WTC11 (cell line): ENCODE measurements at regions not wholly inside any gene's neighbourhood (a gene's known extent, or its start where the extent isn't known, plus 50 kb on each side); places are given as distances from the start of the nearest gene placed in this dataset.

ENCODE experiments used
- ATAC-seq: fragments of 200-7000 bp; cut with Tn5 transposase; 2 replicates; pipeline ENCODE4 v1.10.0; 2021; ENCODE audit warnings: mild to moderate bottlenecking, moderate library complexity
- CTCF ChIA-PET: fragments of 300-600 bp; sonication (Branson Sonifier 250); formaldehyde crosslinking; loops from one replicate; lab custom pipeline; 2021; ENCODE audit warnings: antibody characterized with exemption; lab: Charles Lee
- POLR2A ChIA-PET: fragments of 350-600 bp; sonication (Branson Sonifier 250); formaldehyde crosslinking; loops from one replicate; lab custom pipeline; 2021; ENCODE audit warnings: antibody characterized with exemption; lab: Charles Lee
- DNase-seq: peaks from one replicate; pipeline ENCODE4 v3.0.0; 2021; ENCODE audit warnings: low spot score
- H3K27ac Mint-ChIP-seq: 2 replicates; pipeline ENCODE4 v1.8.0; 2021; ENCODE audit warnings: mixed read lengths
- H3K27me3 Mint-ChIP-seq: 2 replicates; pipeline ENCODE4 v1.8.0; 2021; ENCODE audit warnings: low read depth, mild to moderate bottlenecking, moderate library complexity, mixed read lengths
- H3K36me3 Mint-ChIP-seq: 2 replicates; pipeline ENCODE4 v1.8.0; 2021; ENCODE audit warnings: mixed read lengths
- H3K4me1 Mint-ChIP-seq: 2 replicates; pipeline ENCODE4 v1.8.0; 2022; ENCODE audit warnings: mixed read lengths
- H3K4me3 Mint-ChIP-seq: 2 replicates; pipeline ENCODE4 v1.8.0; 2021; ENCODE audit warnings: mild to moderate bottlenecking, moderate library complexity, mixed read lengths
- H3K9me3 Mint-ChIP-seq: 2 replicates; pipeline ENCODE4 v1.8.0; 2021; ENCODE audit warnings: mixed read lengths
- ELF4 ChIP-seq: sonication (generic); formaldehyde crosslinking; IDR thresholded peaks from 2 replicates; pipeline ENCODE4 v1.8.1; 2022; ENCODE audit warnings: low read depth, mild to moderate bottlenecking, moderate library complexity, missing genetic modification reagents
- ETV6 ChIP-seq: sonication (generic); formaldehyde crosslinking; IDR thresholded peaks from 2 replicates; pipeline ENCODE4 v1.8.1; 2022; ENCODE audit warnings: mild to moderate bottlenecking, missing genetic modification reagents
- FOXP1 ChIP-seq: sonication (generic); formaldehyde crosslinking; IDR thresholded peaks from 2 replicates; pipeline ENCODE4 v1.8.0; 2022; ENCODE audit warnings: missing genetic modification reagents, mild to moderate bottlenecking, moderate library complexity, borderline replicate concordance
- HMGA2 ChIP-seq: fragments of 250-450 bp; sonication (Bioruptor Pico); IDR thresholded peaks from 2 replicates; pipeline ENCODE4 v1.4.0; 2021; ENCODE audit warnings: mild to moderate bottlenecking, moderate library complexity
- KAT7 ChIP-seq: sonication (generic); formaldehyde crosslinking; IDR thresholded peaks from 2 replicates; pipeline ENCODE4 v1.8.1; 2023; ENCODE audit warnings: missing genetic modification reagents, mild to moderate bottlenecking, borderline replicate concordance
- OVOL2 ChIP-seq: fragments of 250-450 bp; sonication (Bioruptor Pico); IDR thresholded peaks from 2 replicates; pipeline ENCODE4 v1.9.0; 2021; ENCODE audit warnings: mild to moderate bottlenecking, borderline replicate concordance
- RELA ChIP-seq: sonication (generic); formaldehyde crosslinking; IDR thresholded peaks from 2 replicates; pipeline ENCODE4 v1.8.1; 2022; ENCODE audit warnings: missing genetic modification reagents, mild to moderate bottlenecking, borderline replicate concordance
- RORB ChIP-seq: fragments of 250-450 bp; sonication (Bioruptor Pico); IDR thresholded peaks from 2 replicates; pipeline ENCODE4 v1.9.0; 2021; ENCODE audit warnings: mild to moderate bottlenecking
- SOX15 ChIP-seq: fragments of 250-450 bp; sonication (Bioruptor Pico); IDR thresholded peaks from 2 replicates; pipeline ENCODE4 v1.9.0; 2021; ENCODE audit warnings: mild to moderate bottlenecking
- SP1 ChIP-seq: sonication (generic); formaldehyde crosslinking; conservative IDR thresholded peaks from 2 replicates; pipeline ENCODE4 v1.8.1; 2022; ENCODE audit warnings: missing genetic modification reagents
- TEAD1 ChIP-seq: sonication (generic); formaldehyde crosslinking; IDR thresholded peaks from 2 replicates; pipeline ENCODE4 v1.8.0; 2022; ENCODE audit warnings: mild to moderate bottlenecking, missing genetic modification reagents
- TP53 ChIP-seq: sonication (generic); formaldehyde crosslinking; IDR thresholded peaks from 2 replicates; pipeline ENCODE4 v1.8.1; 2023; ENCODE audit warnings: mild to moderate bottlenecking, missing genetic modification reagents
- ZNF138 ChIP-seq: sonication (generic); formaldehyde crosslinking; conservative IDR thresholded peaks from 2 replicates; pipeline ENCODE4 v1.8.1; 2022; ENCODE audit warnings: mild to moderate bottlenecking, moderate library complexity, missing genetic modification reagents
- ZNF219 ChIP-seq: sonication (generic); formaldehyde crosslinking; IDR thresholded peaks from 2 replicates; pipeline ENCODE4 v1.8.0; 2023; ENCODE audit warnings: missing genetic modification reagents, mild to moderate bottlenecking, borderline replicate concordance
- ZNF263 ChIP-seq: sonication (generic); formaldehyde crosslinking; IDR thresholded peaks from 2 replicates; pipeline ENCODE4 v1.8.1; 2022; ENCODE audit warnings: low read depth, mild to moderate bottlenecking, moderate library complexity, missing genetic modification reagents
- ZNF396 ChIP-seq: fragments of 250-450 bp; sonication (Bioruptor Pico); IDR thresholded peaks from 2 replicates; pipeline ENCODE4 v1.8.0; 2021; ENCODE audit warnings: mild to moderate bottlenecking, moderate library complexity, borderline replicate concordance
- TF ChIP-seq, protein P1 (sequence below): sonication (generic); formaldehyde crosslinking; IDR thresholded peaks from 2 replicates; pipeline ENCODE4 v1.8.0; 2022; ENCODE audit warnings: mild to moderate bottlenecking, missing genetic modification reagents
- TF ChIP-seq, protein P2 (sequence below): sonication (generic); formaldehyde crosslinking; IDR thresholded peaks from 2 replicates; pipeline ENCODE4 v1.8.1; 2023; ENCODE audit warnings: mild to moderate bottlenecking, missing genetic modification reagents
- TF ChIP-seq, protein P3 (sequence below): fragments of 250-450 bp; sonication (Bioruptor Pico); IDR thresholded peaks from 2 replicates; pipeline ENCODE4 v1.9.0; 2021; ENCODE audit warnings: mild to moderate bottlenecking
- TF ChIP-seq, protein P4 (sequence below): sonication (generic); formaldehyde crosslinking; conservative IDR thresholded peaks from 2 replicates; pipeline ENCODE4 v1.8.1; 2023; ENCODE audit warnings: mild to moderate bottlenecking, low read depth, missing genetic modification reagents, moderate library complexity
- TF ChIP-seq, protein P5 (sequence below): sonication (generic); formaldehyde crosslinking; IDR thresholded peaks from 2 replicates; pipeline ENCODE4 v1.8.1; 2022; ENCODE audit warnings: mild to moderate bottlenecking, missing genetic modification reagents, moderate library complexity, borderline replicate concordance
- TF ChIP-seq, protein P6 (sequence below): sonication (generic); formaldehyde crosslinking; IDR thresholded peaks from 2 replicates; pipeline ENCODE4 v1.8.0; 2022; ENCODE audit warnings: missing genetic modification reagents

DNA sequence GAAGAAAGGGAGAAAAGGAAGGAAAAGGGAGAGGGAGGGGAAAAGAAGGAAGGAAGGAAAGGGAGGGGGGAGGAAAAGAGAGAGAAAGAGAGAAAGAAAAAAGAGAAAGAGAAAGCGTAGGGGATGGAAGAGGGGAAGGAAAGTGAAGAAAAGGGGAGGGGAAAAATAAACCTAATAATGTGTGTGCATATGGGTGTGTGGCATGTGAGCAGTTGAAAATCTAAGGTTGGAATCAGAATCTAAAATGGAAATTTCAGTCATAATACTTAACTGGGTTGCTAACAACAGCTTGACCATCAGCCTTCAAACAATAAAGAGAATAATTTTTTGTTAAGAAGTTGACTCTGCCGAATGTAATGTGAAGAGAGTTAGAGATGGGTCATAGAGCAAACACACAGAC, 407.9 kb upstream of the SLC14A2 start (continued):
- no peak for TF ChIP-seq KAT7 (CRISPR knock-in tag)
- no peak for TF ChIP-seq ELF4 (CRISPR knock-in tag)
- no peak for TF ChIP-seq HMGA2 (CRISPR knock-in tag)

DNA sequence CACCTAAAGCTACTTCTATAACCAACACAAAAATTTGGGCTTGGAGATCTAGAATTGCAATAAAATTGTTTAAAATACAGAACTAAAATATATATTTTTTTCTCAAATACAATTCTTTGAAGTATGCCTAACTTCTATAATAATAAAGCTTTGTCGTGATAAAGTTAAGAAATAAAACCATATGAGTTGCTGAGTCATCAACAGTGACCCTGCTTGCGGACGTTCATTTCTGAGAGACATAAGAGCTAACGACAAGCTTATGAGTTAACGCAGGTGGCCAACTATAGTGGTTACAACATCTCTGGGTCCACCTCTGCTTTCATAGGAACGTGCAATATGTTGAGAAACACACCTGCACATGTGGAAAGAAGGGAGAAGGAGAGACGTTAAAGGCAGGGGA, 407.1 kb upstream of the SLC14A2 start:
- Mint-ChIP-seq H3K27ac (no peak overlapping the region), H3K9me3 (peaks cover 5% of the 10 kb centered on the region), H3K36me3 (no peaks in the 10 kb centered on the region; the same call in 1 of the 2 replicates), H3K4me3 (no peak overlapping the region), H3K27me3 (no peaks in the 10 kb centered on the region; the same call in 1 of the 2 replicates), H3K4me1 (peaks cover 2% of the 10 kb centered on the region; the same call in 1 of the 2 replicates)
- CTCF ChIA-PET, result no interaction called here
- DNase-seq, result no peak
- TF ChIP-seq RORB (no peak), RELA (CRISPR knock-in tag) (no peak), OVOL2 (CRISPR knock-in tag) (no peak), ZNF396 (CRISPR knock-in tag) (no peak), TP53 (no peak), FOXP1 (CRISPR knock-in tag) (no peak), ZNF263 (CRISPR knock-in tag) (no peak), SP1 (no peak), ETV6 (CRISPR knock-in tag) (no peak), ZNF219 (CRISPR knock-in tag) (no peak), SOX15 (CRISPR knock-in tag) (no peak), ZNF138 (CRISPR knock-in tag) (no peak), TEAD1 (CRISPR knock-in tag) (no peak)
- TF ChIP-seq, protein P1, sequence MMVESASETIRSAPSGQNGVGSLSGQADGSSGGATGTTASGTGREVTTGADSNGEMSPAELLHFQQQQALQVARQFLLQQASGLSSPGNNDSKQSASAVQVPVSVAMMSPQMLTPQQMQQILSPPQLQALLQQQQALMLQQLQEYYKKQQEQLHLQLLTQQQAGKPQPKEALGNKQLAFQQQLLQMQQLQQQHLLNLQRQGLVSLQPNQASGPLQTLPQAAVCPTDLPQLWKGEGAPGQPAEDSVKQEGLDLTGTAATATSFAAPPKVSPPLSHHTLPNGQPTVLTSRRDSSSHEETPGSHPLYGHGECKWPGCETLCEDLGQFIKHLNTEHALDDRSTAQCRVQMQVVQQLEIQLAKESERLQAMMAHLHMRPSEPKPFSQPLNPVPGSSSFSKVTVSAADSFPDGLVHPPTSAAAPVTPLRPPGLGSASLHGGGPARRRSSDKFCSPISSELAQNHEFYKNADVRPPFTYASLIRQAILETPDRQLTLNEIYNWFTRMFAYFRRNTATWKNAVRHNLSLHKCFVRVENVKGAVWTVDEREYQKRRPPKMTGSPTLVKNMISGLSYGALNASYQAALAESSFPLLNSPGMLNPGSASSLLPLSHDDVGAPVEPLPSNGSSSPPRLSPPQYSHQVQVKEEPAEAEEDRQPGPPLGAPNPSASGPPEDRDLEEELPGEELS (CRISPR knock-in tag), result no peak
- TF ChIP-seq, protein P2, sequence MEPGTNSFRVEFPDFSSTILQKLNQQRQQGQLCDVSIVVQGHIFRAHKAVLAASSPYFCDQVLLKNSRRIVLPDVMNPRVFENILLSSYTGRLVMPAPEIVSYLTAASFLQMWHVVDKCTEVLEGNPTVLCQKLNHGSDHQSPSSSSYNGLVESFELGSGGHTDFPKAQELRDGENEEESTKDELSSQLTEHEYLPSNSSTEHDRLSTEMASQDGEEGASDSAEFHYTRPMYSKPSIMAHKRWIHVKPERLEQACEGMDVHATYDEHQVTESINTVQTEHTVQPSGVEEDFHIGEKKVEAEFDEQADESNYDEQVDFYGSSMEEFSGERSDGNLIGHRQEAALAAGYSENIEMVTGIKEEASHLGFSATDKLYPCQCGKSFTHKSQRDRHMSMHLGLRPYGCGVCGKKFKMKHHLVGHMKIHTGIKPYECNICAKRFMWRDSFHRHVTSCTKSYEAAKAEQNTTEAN (CRISPR knock-in tag), result no peak
- TF ChIP-seq, protein P3, sequence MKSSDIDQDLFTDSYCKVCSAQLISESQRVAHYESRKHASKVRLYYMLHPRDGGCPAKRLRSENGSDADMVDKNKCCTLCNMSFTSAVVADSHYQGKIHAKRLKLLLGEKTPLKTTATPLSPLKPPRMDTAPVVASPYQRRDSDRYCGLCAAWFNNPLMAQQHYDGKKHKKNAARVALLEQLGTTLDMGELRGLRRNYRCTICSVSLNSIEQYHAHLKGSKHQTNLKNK (CRISPR knock-in tag), result no peak
- TF ChIP-seq, protein P4, sequence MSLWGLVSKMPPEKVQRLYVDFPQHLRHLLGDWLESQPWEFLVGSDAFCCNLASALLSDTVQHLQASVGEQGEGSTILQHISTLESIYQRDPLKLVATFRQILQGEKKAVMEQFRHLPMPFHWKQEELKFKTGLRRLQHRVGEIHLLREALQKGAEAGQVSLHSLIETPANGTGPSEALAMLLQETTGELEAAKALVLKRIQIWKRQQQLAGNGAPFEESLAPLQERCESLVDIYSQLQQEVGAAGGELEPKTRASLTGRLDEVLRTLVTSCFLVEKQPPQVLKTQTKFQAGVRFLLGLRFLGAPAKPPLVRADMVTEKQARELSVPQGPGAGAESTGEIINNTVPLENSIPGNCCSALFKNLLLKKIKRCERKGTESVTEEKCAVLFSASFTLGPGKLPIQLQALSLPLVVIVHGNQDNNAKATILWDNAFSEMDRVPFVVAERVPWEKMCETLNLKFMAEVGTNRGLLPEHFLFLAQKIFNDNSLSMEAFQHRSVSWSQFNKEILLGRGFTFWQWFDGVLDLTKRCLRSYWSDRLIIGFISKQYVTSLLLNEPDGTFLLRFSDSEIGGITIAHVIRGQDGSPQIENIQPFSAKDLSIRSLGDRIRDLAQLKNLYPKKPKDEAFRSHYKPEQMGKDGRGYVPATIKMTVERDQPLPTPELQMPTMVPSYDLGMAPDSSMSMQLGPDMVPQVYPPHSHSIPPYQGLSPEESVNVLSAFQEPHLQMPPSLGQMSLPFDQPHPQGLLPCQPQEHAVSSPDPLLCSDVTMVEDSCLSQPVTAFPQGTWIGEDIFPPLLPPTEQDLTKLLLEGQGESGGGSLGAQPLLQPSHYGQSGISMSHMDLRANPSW (CRISPR knock-in tag), result no peak
- TF ChIP-seq, protein P5, sequence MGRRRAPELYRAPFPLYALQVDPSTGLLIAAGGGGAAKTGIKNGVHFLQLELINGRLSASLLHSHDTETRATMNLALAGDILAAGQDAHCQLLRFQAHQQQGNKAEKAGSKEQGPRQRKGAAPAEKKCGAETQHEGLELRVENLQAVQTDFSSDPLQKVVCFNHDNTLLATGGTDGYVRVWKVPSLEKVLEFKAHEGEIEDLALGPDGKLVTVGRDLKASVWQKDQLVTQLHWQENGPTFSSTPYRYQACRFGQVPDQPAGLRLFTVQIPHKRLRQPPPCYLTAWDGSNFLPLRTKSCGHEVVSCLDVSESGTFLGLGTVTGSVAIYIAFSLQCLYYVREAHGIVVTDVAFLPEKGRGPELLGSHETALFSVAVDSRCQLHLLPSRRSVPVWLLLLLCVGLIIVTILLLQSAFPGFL (CRISPR knock-in tag), result no peak
- TF ChIP-seq, protein P6, sequence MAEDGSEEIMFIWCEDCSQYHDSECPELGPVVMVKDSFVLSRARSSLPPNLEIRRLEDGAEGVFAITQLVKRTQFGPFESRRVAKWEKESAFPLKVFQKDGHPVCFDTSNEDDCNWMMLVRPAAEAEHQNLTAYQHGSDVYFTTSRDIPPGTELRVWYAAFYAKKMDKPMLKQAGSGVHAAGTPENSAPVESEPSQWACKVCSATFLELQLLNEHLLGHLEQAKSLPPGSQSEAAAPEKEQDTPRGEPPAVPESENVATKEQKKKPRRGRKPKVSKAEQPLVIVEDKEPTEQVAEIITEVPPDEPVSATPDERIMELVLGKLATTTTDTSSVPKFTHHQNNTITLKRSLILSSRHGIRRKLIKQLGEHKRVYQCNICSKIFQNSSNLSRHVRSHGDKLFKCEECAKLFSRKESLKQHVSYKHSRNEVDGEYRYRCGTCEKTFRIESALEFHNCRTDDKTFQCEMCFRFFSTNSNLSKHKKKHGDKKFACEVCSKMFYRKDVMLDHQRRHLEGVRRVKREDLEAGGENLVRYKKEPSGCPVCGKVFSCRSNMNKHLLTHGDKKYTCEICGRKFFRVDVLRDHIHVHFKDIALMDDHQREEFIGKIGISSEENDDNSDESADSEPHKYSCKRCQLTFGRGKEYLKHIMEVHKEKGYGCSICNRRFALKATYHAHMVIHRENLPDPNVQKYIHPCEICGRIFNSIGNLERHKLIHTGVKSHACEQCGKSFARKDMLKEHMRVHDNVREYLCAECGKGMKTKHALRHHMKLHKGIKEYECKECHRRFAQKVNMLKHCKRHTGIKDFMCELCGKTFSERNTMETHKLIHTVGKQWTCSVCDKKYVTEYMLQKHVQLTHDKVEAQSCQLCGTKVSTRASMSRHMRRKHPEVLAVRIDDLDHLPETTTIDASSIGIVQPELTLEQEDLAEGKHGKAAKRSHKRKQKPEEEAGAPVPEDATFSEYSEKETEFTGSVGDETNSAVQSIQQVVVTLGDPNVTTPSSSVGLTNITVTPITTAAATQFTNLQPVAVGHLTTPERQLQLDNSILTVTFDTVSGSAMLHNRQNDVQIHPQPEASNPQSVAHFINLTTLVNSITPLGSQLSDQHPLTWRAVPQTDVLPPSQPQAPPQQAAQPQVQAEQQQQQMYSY, result no peak
- POLR2A ChIA-PET, result no interaction called here
- ATAC-seq, result no peak
